ENCODE measurements at regions not wholly inside any gene's neighbourhood (a gene's known extent, or its start where the extent isn't known, plus 50 kb on each side); places are given as distances from the start of the nearest gene placed in this dataset.

GRCh38 chr6:87827346-87827745, 125.3 kb upstream of the AKIRIN2 start:
- Histone ChIP-seq H3K9me3 (no peaks in the 10 kb centered on the region), H3K36me3 (no peaks in the 10 kb centered on the region), H3K4me1 (no peaks in the 10 kb centered on the region), H3K27me3 (no peaks in the 10 kb centered on the region), H3K27ac (no peak overlapping the region), H3K4me3 (no peak overlapping the region)
- no peak for TF ChIP-seq POLR2AphosphoS5 (IDR thresholded peaks at IDR 0.05)
- TF ChIP-seq CTCF (IDR thresholded peaks at IDR 0.05) = no peak
- TF ChIP-seq POLR2A (IDR thresholded peaks at IDR 0.05) = no peak
- DNase-seq (ENCODE audit: low spot score in 2 of 2) = no peak
- intact Hi-C loops (cut with DNase I; ENCODE audit: low total_unique reads) = no loop called here

- no peaks in the 10 kb centered on the region for H3K27me3 ChIP-seq
- H3K4me1 ChIP-seq = no peaks in the 10 kb centered on the region
- no peaks in the 10 kb centered on the region for H3K36me3 ChIP-seq
- DNase-seq (ENCODE audit: low spot score in 2 of 2) = no peak
- intact Hi-C loops (cut with DNase I; ENCODE audit: low total_unique reads) = no loop called here
- no peak overlapping the region for H3K4me3 ChIP-seq
- no peak overlapping the region for H3K27ac ChIP-seq
- no peak for TF ChIP-seq POLR2A (IDR thresholded peaks at IDR 0.05)
- TF ChIP-seq CTCF (IDR thresholded peaks at IDR 0.05) = no peak
- TF ChIP-seq POLR2AphosphoS5 (IDR thresholded peaks at IDR 0.05) = no peak
- H3K9me3 ChIP-seq = no peaks in the 10 kb centered on the region
These were observed 124.4 kb upstream of the AKIRIN2 start for GRCh38 chr6:87826424-87826823.

GRCh38 chr6:87825821-87826221, 123.8 kb upstream of the AKIRIN2 start:
- H3K9me3 ChIP-seq = no peaks in the 10 kb centered on the region
- no peak overlapping the region for H3K4me3 ChIP-seq
- intact Hi-C loops (cut with DNase I; ENCODE audit: low total_unique reads) = no loop called here
- no peak overlapping the region for H3K27ac ChIP-seq
- TF ChIP-seq POLR2A (IDR thresholded peaks at IDR 0.05) (no peak), CTCF (IDR thresholded peaks at IDR 0.05) (no peak), POLR2AphosphoS5 (IDR thresholded peaks at IDR 0.05) (no peak)
- no peaks in the 10 kb centered on the region for H3K36me3 ChIP-seq
- DNase-seq (ENCODE audit: low spot score in 2 of 2) = no peak
- no peaks in the 10 kb centered on the region for H3K27me3 ChIP-seq
- no peaks in the 10 kb centered on the region for H3K4me1 ChIP-seq

- Histone ChIP-seq H3K4me3 (no peak overlapping the region), H3K9me3 (no peaks in the 10 kb centered on the region), H3K27me3 (no peaks in the 10 kb centered on the region), H3K36me3 (no peaks in the 10 kb centered on the region), H3K4me1 (no peaks in the 10 kb centered on the region), H3K27ac (no peak overlapping the region)
- intact Hi-C loops (cut with DNase I; ENCODE audit: low total_unique reads) = no loop called here
- TF ChIP-seq POLR2A (IDR thresholded peaks at IDR 0.05) (no peak), POLR2AphosphoS5 (IDR thresholded peaks at IDR 0.05) (no peak), CTCF (IDR thresholded peaks at IDR 0.05) (no peak)
- DNase-seq (ENCODE audit: low spot score in 2 of 2) = no peak
These were observed 123.0 kb upstream of the AKIRIN2 start for GRCh38 chr6:87824958-87825491.

GRCh38 chr6:87822011-87822410, 120.0 kb upstream of the AKIRIN2 start:
- H3K36me3 ChIP-seq = no peaks in the 10 kb centered on the region
- H3K4me1 ChIP-seq = no peaks in the 10 kb centered on the region
- H3K9me3 ChIP-seq = no peaks in the 10 kb centered on the region
- intact Hi-C loops (cut with DNase I; ENCODE audit: low total_unique reads) = no loop called here
- H3K27ac ChIP-seq = no peak overlapping the region
- no peaks in the 10 kb centered on the region for H3K27me3 ChIP-seq
- no peak overlapping the region for H3K4me3 ChIP-seq
- DNase-seq (ENCODE audit: low spot score in 2 of 2) = no peak
- TF ChIP-seq POLR2AphosphoS5 (IDR thresholded peaks at IDR 0.05) (no peak), POLR2A (IDR thresholded peaks at IDR 0.05) (no peak), CTCF (IDR thresholded peaks at IDR 0.05) (no peak)

Measured in breast epithelium (tissue), 4 donors.